Gastrocnemius medialis (tissue), 4 donors: ENCODE measurements at regions not wholly inside any gene's neighbourhood (a gene's known extent, or its start where the extent isn't known, plus 50 kb on each side); places are given as distances from the start of the nearest gene placed in this dataset.

Experiments
- ATAC-seq, 2 donors: fragments of 150-250 bp; one replicate each; pipeline ENCODE4 v1.9.1; 2016
- DNase-seq, 2 donors: peaks; one replicate each; pipeline ENCODE4 v3.0.0-alpha.2; 2019
- H3K27ac ChIP-seq, 4 donors: fragments of 200-600 bp; sonication (generic); 1 replicate in 1 of 4; 2 replicates in 3 of 4; pipeline ENCODE4 v1.5.1; 2016 to 2018; ENCODE audit warnings: mild to moderate bottlenecking in 2 of 4, moderate library complexity in 1 of 4
- H3K27me3 ChIP-seq, 3 donors: fragments of 200-600 bp; sonication (generic) in 2 of 3; 1 replicate in 1 of 3; 2 replicates in 2 of 3; pipeline versions ENCODE4 v1.5.1 to v1.6.0; 2016 to 2019; ENCODE audit warnings: mild to moderate bottlenecking in 1 of 3, moderate library complexity in 1 of 3
- H3K36me3 ChIP-seq, 2 donors: fragments of 200-600 bp; sonication (generic) in 1 of 2; one replicate each; pipeline ENCODE4 v1.5.1; 2017 to 2018
- H3K4me1 ChIP-seq, 2 donors: fragments of 200-600 bp; sonication (generic) in 1 of 2; one replicate each; pipeline ENCODE4 v1.5.1; 2016 to 2017; ENCODE audit warnings: mild to moderate bottlenecking in 2 of 2
- H3K4me3 ChIP-seq, 4 donors: fragments of 200-600 bp; sonication (generic) in 3 of 4; 1 replicate in 1 of 4; 2 replicates in 3 of 4; pipeline ENCODE4 v1.5.1; 2016 to 2019; ENCODE audit warnings: mild to moderate bottlenecking in 2 of 4
- H3K9me3 ChIP-seq, 3 donors: fragments of 200-600 bp; sonication (generic) in 2 of 3; 1 replicate in 1 of 3; 2 replicates in 2 of 3; pipeline ENCODE4 v1.5.1; 2016 to 2019
- POLR2A ChIP-seq, 2 donors: fragments of 450-650 bp; IDR thresholded peaks; one replicate each; pipeline ENCODE4 v1.6.1; 2017; ENCODE audit warnings: antibody characterized with exemption in 2 of 2, mild to moderate bottlenecking in 2 of 2, moderate library complexity in 2 of 2
- in situ Hi-C, 4 donors: fragments of 200-750 bp; cut with MboI; loops; one replicate each; pipeline versions ENCODE4 v1.15.0 to v1.8.0; 2017; ENCODE audit warnings: low sequenced_read_pairs in 4 of 4
- intact Hi-C: fragments of 100-400 bp; cut with DNase I; formaldehyde crosslinking; loops from one replicate; pipeline ENCODE4 v1.15.1; 2023; ENCODE audit warnings: low total_unique reads
- TF ChIP-seq, protein P1 (sequence below), 5 experiments: fragments of 450-650 bp in 3 of 5; fragments of 200-600 bp in 2 of 5; sonication (generic) in 2 of 5; IDR thresholded peaks in 4 of 5; conservative IDR thresholded peaks in 1 of 5; 1 replicate in 4 of 5; 2 replicates in 1 of 5; pipeline ENCODE4 v1.5.1; 2016 to 2019; ENCODE audit warnings: antibody characterized with exemption in 5 of 5, mild to moderate bottlenecking in 3 of 5, moderate library complexity in 3 of 5

DNA sequence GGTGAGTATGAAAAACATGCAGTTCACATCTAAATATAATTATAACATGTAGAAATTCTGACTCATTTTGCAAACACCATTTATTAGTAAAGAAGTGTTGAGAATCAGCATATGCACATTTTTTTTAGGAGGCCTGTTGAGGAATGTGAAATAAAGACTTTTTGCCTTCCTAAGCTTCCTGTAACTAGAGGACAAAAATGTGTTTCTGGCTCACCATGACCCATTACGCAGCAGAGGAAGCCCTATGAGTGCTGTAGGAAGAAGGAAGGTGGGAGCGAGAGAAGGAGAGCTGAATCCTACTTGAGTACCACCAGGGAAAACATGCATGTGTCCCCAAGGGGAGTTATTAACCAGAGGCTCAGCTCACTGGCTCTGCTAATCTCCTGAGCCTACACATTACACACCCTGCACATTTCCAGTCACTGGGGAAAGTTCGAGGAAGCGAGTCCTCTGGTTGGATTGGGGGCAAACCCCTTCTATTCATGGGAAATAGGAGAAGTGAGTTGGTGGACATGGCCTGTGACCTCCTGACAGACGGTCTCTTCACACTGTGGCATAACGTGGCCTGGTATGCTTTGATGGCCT lies 540.5 kb upstream of the JAG1 start:
- H3K4me3 ChIP-seq: no peak overlapping the region
- no peak overlapping the region for H3K27ac ChIP-seq
- no peak for ATAC-seq
- TF ChIP-seq, protein P1, sequence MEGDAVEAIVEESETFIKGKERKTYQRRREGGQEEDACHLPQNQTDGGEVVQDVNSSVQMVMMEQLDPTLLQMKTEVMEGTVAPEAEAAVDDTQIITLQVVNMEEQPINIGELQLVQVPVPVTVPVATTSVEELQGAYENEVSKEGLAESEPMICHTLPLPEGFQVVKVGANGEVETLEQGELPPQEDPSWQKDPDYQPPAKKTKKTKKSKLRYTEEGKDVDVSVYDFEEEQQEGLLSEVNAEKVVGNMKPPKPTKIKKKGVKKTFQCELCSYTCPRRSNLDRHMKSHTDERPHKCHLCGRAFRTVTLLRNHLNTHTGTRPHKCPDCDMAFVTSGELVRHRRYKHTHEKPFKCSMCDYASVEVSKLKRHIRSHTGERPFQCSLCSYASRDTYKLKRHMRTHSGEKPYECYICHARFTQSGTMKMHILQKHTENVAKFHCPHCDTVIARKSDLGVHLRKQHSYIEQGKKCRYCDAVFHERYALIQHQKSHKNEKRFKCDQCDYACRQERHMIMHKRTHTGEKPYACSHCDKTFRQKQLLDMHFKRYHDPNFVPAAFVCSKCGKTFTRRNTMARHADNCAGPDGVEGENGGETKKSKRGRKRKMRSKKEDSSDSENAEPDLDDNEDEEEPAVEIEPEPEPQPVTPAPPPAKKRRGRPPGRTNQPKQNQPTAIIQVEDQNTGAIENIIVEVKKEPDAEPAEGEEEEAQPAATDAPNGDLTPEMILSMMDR (IDR thresholded peaks at IDR 0.05 in 4 of 5, conservative IDR thresholded peaks at IDR 0.05 in 1 of 5): no peak
- no peak for TF ChIP-seq POLR2A (IDR thresholded peaks at IDR 0.05)
- intact Hi-C loops (no loop called here), in situ Hi-C loops (no loop called here)
- no peaks in the 10 kb centered on the region for H3K36me3 ChIP-seq
- H3K4me1 ChIP-seq: peaks cover 0 to 4% of the 10 kb centered on the region in 2 donors
- no peaks in the 10 kb centered on the region for H3K9me3 ChIP-seq
- no peaks in the 10 kb centered on the region for H3K27me3 ChIP-seq
- DNase-seq: no peak

GRCh38 chr20:11216451-11217314 lies 542.9 kb upstream of the JAG1 start:
- H3K27ac ChIP-seq: no peak overlapping the region

GRCh38 chr20:11217326-11218172 lies 543.8 kb upstream of the JAG1 start:
- Histone ChIP-seq H3K9me3 (no peaks in the 10 kb centered on the region), H3K36me3 (no peaks in the 10 kb centered on the region), H3K4me1 (peaks cover 0 to 4% of the 10 kb centered on the region in 2 donors), H3K27ac (no peak overlapping the region), H3K4me3 (no peak overlapping the region), H3K27me3 (no peaks in the 10 kb centered on the region)
- DNase-seq (no peak), ATAC-seq (no peak)
- intact Hi-C loops (no loop called here), in situ Hi-C loops (no loop called here)
- TF ChIP-seq, protein P1 (IDR thresholded peaks at IDR 0.05 in 4 of 5, conservative IDR thresholded peaks at IDR 0.05 in 1 of 5): no peak
- TF ChIP-seq POLR2A (IDR thresholded peaks at IDR 0.05): no peak

More at GRCh38 chr20:11216451-11217314, 542.9 kb upstream of the JAG1 start:
- no peak overlapping the region for H3K4me3 ChIP-seq
- intact Hi-C loops (no loop called here), in situ Hi-C loops (no loop called here)
- no peaks in the 10 kb centered on the region for H3K36me3 ChIP-seq
- no peak for ATAC-seq
- no peaks in the 10 kb centered on the region for H3K27me3 ChIP-seq
- TF ChIP-seq POLR2A (IDR thresholded peaks at IDR 0.05): no peak
- TF ChIP-seq, protein P1 (IDR thresholded peaks at IDR 0.05 in 4 of 5, conservative IDR thresholded peaks at IDR 0.05 in 1 of 5): no peak
- no peaks in the 10 kb centered on the region for H3K9me3 ChIP-seq
- DNase-seq: no peak
- H3K4me1 ChIP-seq: peaks cover 0 to 4% of the 10 kb centered on the region in 2 donors

DNA sequence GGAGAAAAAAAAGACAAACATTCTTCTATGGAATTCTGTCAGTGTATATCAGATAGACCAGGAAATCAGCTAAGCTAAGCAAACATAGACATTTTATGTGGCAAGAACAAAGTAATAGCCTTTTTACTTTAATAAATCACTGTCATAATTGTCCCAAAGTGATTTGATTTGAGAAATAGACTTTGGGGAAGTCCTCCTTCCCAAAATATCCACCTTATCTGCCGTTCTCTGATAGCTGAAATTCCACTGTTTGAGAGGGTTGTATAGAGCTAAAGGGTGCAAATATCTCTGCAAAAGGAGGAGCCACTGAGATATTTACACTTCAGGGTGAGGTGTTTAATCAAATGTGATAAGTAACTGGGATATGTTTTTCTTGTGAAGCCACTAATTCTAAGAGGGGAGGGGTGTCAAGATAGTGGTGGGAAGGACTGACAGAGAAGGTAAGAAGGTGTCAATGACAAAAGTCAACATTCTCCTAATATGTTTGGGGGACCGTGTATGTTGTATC lies 544.4 kb upstream of the JAG1 start:
- H3K4me3 ChIP-seq: no peak overlapping the region
- H3K36me3 ChIP-seq: no peaks in the 10 kb centered on the region
- no peaks in the 10 kb centered on the region for H3K9me3 ChIP-seq
- in situ Hi-C loops (no loop called here), intact Hi-C loops (no loop called here)
- peaks cover 0 to 4% of the 10 kb centered on the region in 2 donors for H3K4me1 ChIP-seq
- H3K27me3 ChIP-seq: no peaks in the 10 kb centered on the region
- no peak for TF ChIP-seq POLR2A (IDR thresholded peaks at IDR 0.05)
- TF ChIP-seq, protein P1 (IDR thresholded peaks at IDR 0.05 in 4 of 5, conservative IDR thresholded peaks at IDR 0.05 in 1 of 5): no peak
- no peak for ATAC-seq
- no peak overlapping the region for H3K27ac ChIP-seq
- no peak for DNase-seq
